ENCODE measurements at regions not wholly inside any gene's neighbourhood (a gene's known extent, or its start where the extent isn't known, plus 50 kb on each side); places are given as distances from the start of the nearest gene placed in this dataset.

- ChIA-PET POLR2A (ENCODE audit: low non-redundant PET) (no interaction called here), CTCF (no interaction called here)
- no peak overlapping the region for H3K27ac ChIP-seq
- TF ChIP-seq CTCF (conservative IDR thresholded peaks at IDR 0.05; ENCODE audit: low read depth) = no peak
- no peak for DNase-seq (ENCODE audit: low spot score)
Measured at GRCh38 chr10:2993636-2994035, 73.7 kb upstream of the PFKP start.

GRCh38 chr10:2992401-2993198 is 74.7 kb upstream of the PFKP start:
- ChIA-PET POLR2A (ENCODE audit: low non-redundant PET) (no interaction called here), CTCF (interaction anchor here (0.6 to 0.7 kb wide), 2 partner anchors 36 to 86 kb away, joined by 3 to 4 read pairs; no protein-coding TSS in a partner anchor)
- TF ChIP-seq CTCF (conservative IDR thresholded peaks at IDR 0.05; ENCODE audit: low read depth) = no peak
- no peak for DNase-seq (ENCODE audit: low spot score)
- no peak overlapping the region for H3K27ac ChIP-seq

- H3K27ac ChIP-seq = no peak overlapping the region
- no peak for TF ChIP-seq CTCF (conservative IDR thresholded peaks at IDR 0.05; ENCODE audit: low read depth)
- POLR2A ChIA-PET (ENCODE audit: low non-redundant PET) = no interaction called here
- DNase-seq (ENCODE audit: low spot score) = no peak
- CTCF ChIA-PET = no interaction called here
Measured at GRCh38 chr10:2990764-2991163, 76.6 kb upstream of the PFKP start.

- no peak for DNase-seq (ENCODE audit: low spot score)
- no peak overlapping the region for H3K27ac ChIP-seq
- ChIA-PET CTCF (no interaction called here), POLR2A (ENCODE audit: low non-redundant PET) (no interaction called here)
- TF ChIP-seq CTCF (conservative IDR thresholded peaks at IDR 0.05; ENCODE audit: low read depth) = no peak
Measured at GRCh38 chr10:2989292-2989947, 77.9 kb upstream of the PFKP start.

- ChIA-PET POLR2A (ENCODE audit: low non-redundant PET) (no interaction called here), CTCF (interaction anchor here (0.6 kb wide), 1 partner anchor 38 kb away, joined by 3 read pairs; no protein-coding TSS in a partner anchor)
- H3K27ac ChIP-seq = no peak overlapping the region
- TF ChIP-seq CTCF (conservative IDR thresholded peaks at IDR 0.05; ENCODE audit: low read depth) = no peak
- no peak for DNase-seq (ENCODE audit: low spot score)
Measured at GRCh38 chr10:2987185-2987768, 80.1 kb upstream of the PFKP start.

GRCh38 chr10:2986391-2986801 is 81.0 kb upstream of the PFKP start:
- no peak overlapping the region for H3K27ac ChIP-seq
- no peak for TF ChIP-seq CTCF (conservative IDR thresholded peaks at IDR 0.05; ENCODE audit: low read depth)
- CTCF ChIA-PET = no interaction called here
- POLR2A ChIA-PET (ENCODE audit: low non-redundant PET) = no interaction called here
- no peak for DNase-seq (ENCODE audit: low spot score)
